D721Med (cell line): ENCODE measurements at regions not wholly inside any gene's neighbourhood (a gene's known extent, or its start where the extent isn't known, plus 50 kb on each side); places are given as distances from the start of the nearest gene placed in this dataset.

ENCODE experiments used
- DNase-seq: peaks from one replicate; pipeline ENCODE4 v3.0.0; 2011; ENCODE audit warnings: low spot score; ENCODE audit not compliant: insufficient read length
- FAIRE-seq: peaks from 2 replicates; lab custom pipeline; 2011; peaks lifted over from hg19 to GRCh38; lab: Jason Lieb, UNC
- CTCF ChIP-seq: IDR thresholded peaks from 2 replicates; pipeline ENCODE4 v1.5.1; 2012; ENCODE audit warnings: mild to moderate bottlenecking, control low read depth; ENCODE audit not compliant: insufficient read depth; ENCODE audit errors: missing control alignments

- TF ChIP-seq CTCF: no peak
- no peak for DNase-seq
- no peak for FAIRE-seq
Measured at GRCh38 chr2:118165595-118165994, 77.3 kb downstream of the INSIG2 start.
